Aorta (tissue), 5 donors: ENCODE measurements at regions not wholly inside any gene's neighbourhood (a gene's known extent, or its start where the extent isn't known, plus 50 kb on each side); places are given as distances from the start of the nearest gene placed in this dataset.

Source experiments
- ATAC-seq: fragments of 200-7000 bp; cut with Tn5 transposase; one replicate; pipeline ENCODE4 v1.9.1; 2022; ENCODE audit warnings: moderate library complexity; ENCODE audit not compliant: low FRiP score
- DNase-seq, 2 donors: peaks; one replicate each; pipeline ENCODE4 v3.0.0-alpha.2; 2020
- H3K27ac ChIP-seq, 2 donors: one replicate each; pipeline ENCODE4 v1.5.1; 2013; ENCODE audit warnings: low read length in 2 of 2, mild to moderate bottlenecking in 2 of 2, moderate library complexity in 2 of 2, control low read depth in 1 of 2, inconsistent platforms in 1 of 2, low read depth in 1 of 2
- H3K27me3 ChIP-seq, 2 donors: one replicate each; pipeline ENCODE4 v1.6.1; 2013; ENCODE audit warnings: control low read depth in 1 of 2, low read length in 1 of 2, mild to moderate bottlenecking in 1 of 2, moderate library complexity in 1 of 2; ENCODE audit not compliant: insufficient read depth in 2 of 2, control insufficient read depth in 1 of 2
- H3K36me3 ChIP-seq, 2 donors: one replicate each; pipeline ENCODE4 v1.6.1; 2013; ENCODE audit warnings: control low read depth in 1 of 2, low read length in 1 of 2, mild to moderate bottlenecking in 1 of 2; ENCODE audit not compliant: insufficient read depth in 2 of 2, control insufficient read depth in 1 of 2
- H3K4me1 ChIP-seq, 2 donors: one replicate each; pipeline ENCODE4 v1.6.1; 2013; ENCODE audit warnings: low read length in 2 of 2, control low read depth in 1 of 2, mild to moderate bottlenecking in 1 of 2, moderate library complexity in 1 of 2; ENCODE audit not compliant: insufficient read depth in 2 of 2, control insufficient read depth in 1 of 2
- H3K4me3 ChIP-seq, 2 donors: one replicate each; pipeline ENCODE4 v1.5.1; 2013; ENCODE audit warnings: low read length in 2 of 2, control low read depth in 1 of 2, mild to moderate bottlenecking in 1 of 2
- H3K9me3 ChIP-seq: one replicate; pipeline ENCODE4 v1.6.1; 2013; ENCODE audit warnings: mild to moderate bottlenecking, low read length; ENCODE audit not compliant: control insufficient read depth
- WGBS, 2 donors: extraction: QIAGEN DNeasy Blood & Tissue Kit; methylation state at CpG; one replicate each; pipeline ENCODE4 v1.1.7; 2013; 5-methylcytosine and 5-hydroxymethylcytosine counted together
- intact Hi-C, 2 donors: fragments of 100-400 bp; cut with DNase I; formaldehyde crosslinking; loops; one replicate each; pipeline versions ENCODE4 v1.14.2 to v1.15.0; 2022
- donor health status: healthy with polysubstance abuse.
- donor health status: Bipolar disorder and iron deficiency.
- donor health status: DM: no; HTN: no; CAD: no.
- donor health status: DM: no; HTN: no; CAD: no.
- donor health status: DM: yes; HTN: yes; CAD: no.

DNA sequence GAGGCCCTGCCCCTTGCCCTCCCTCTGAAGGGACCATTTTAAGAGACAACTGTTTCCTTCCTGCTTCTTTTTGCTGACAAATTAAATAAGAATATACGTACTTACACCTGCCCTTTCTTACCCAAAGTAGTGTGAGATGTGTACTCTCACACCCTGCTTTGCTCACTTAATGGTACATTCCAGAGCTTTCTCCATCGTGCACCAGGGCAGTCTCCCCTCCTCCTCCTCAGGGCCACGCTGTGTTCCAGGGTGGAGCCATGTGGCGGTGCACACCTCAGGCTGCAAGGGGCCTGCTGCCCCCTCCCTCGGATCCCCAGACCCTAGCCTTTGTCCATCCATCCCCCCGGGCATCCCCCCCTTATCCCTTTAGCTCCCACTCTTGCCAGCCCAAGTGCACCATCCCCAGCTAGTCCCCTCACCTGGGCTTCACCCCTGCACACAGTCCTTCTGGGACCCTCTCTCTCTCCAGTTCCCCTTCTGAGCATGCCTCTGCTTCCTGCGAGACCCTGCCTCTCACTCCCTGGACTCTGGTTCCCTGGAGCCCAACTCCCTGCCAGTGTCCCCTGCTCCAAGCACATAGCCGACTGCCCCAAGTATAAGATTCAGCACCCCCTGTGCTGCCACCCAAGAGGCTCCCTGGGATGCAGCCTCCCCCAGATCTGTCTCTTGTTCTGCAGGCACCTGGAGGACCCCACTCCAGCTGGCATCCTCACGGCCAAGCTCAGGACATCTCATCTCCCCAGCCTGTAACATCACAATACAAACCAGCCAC, 89.5 kb upstream of the IQSEC1 start:
- Histone ChIP-seq H3K4me3 (no peak overlapping the region), H3K27ac (no peak overlapping the region), H3K36me3 (no peaks in the 10 kb centered on the region), H3K27me3 (no peaks in the 10 kb centered on the region), H3K4me1 (no peaks in the 10 kb centered on the region), H3K9me3 (no peaks in the 10 kb centered on the region)
- DNase-seq = peak in 1 of 2 donors; percentile 49
- WGBS, 2 donors = 69 to 71% methylated on average over 8 to 9 of the region's 9 CpGs
- ATAC-seq = no peak
- intact Hi-C loops = no loop called here

GRCh38 chr3:13161771-13162535, 88.7 kb upstream of the IQSEC1 start:
- ATAC-seq = no peak
- Histone ChIP-seq H3K36me3 (no peaks in the 10 kb centered on the region), H3K9me3 (no peaks in the 10 kb centered on the region), H3K4me3 (no peak overlapping the region), H3K27ac (no peak overlapping the region), H3K27me3 (no peaks in the 10 kb centered on the region), H3K4me1 (no peaks in the 10 kb centered on the region)
- 77 to 82% methylated on average over 18 of the region's 18 CpGs for WGBS, 2 donors
- peak in 1 of 2 donors; percentile 52 for DNase-seq
- intact Hi-C loops = no loop called here

GRCh38 chr3:13161021-13161759, 88.0 kb upstream of the IQSEC1 start:
- H3K36me3 ChIP-seq = no peaks in the 10 kb centered on the region
- 67 to 71% methylated on average over 21 of the region's 21 CpGs for WGBS, 2 donors
- no peaks in the 10 kb centered on the region for H3K4me1 ChIP-seq
- H3K27me3 ChIP-seq = no peaks in the 10 kb centered on the region
- H3K4me3 ChIP-seq = no peak overlapping the region
- peaks cover 2% of the 10 kb centered on the region for H3K9me3 ChIP-seq
- intact Hi-C loops = no loop called here
- DNase-seq (peak in 1 of 2 donors; percentile 50), ATAC-seq (no peak)
- no peak overlapping the region for H3K27ac ChIP-seq

- Histone ChIP-seq H3K9me3 (peaks cover 2% of the 10 kb centered on the region), H3K27ac (no peak overlapping the region)
Measured at GRCh38 chr3:13160619-13161018, 87.4 kb upstream of the IQSEC1 start.

DNA sequence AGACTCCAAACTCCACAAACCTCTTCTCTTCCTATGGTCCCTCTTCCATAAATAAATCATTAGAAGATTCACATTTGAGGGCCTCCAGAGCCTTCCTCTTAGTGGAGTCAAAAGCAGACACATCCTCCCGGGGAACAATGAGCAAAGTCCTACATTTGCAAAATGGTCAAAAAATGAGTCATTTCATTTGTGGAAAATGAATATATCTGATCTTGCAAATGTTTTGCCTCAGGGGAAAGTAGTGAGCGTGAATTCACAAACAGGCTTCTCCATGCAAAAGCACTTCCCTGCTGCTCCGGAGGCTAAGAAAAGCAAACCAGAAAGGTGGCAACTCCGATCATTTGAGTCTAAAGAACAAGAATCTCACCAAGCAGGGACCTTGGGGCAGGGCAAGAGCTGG, 86.7 kb upstream of the IQSEC1 start:
- Histone ChIP-seq H3K27ac (no peak overlapping the region), H3K36me3 (no peaks in the 10 kb centered on the region), H3K9me3 (peaks cover 2% of the 10 kb centered on the region), H3K27me3 (no peaks in the 10 kb centered on the region), H3K4me1 (no peaks in the 10 kb centered on the region), H3K4me3 (no peak overlapping the region)
- DNase-seq (no peak), ATAC-seq (no peak)
- intact Hi-C loops = no loop called here
- 74 to 77% methylated on average over 4 of the region's 4 CpGs for WGBS, 2 donors

More at GRCh38 chr3:13160619-13161018, 87.4 kb upstream of the IQSEC1 start:
- intact Hi-C loops = no loop called here
- Histone ChIP-seq H3K4me3 (no peak overlapping the region), H3K27me3 (no peaks in the 10 kb centered on the region), H3K36me3 (no peaks in the 10 kb centered on the region), H3K4me1 (no peaks in the 10 kb centered on the region)
- ATAC-seq (no peak), DNase-seq (peak in 1 of 2 donors; percentile 45)
- WGBS, 2 donors = 39 to 40% methylated on average over 1 of the region's 1 CpG

- intact Hi-C loops = no loop called here
- WGBS, 2 donors = 83 to 84% methylated on average over 6 of the region's 6 CpGs
- H3K36me3 ChIP-seq = no peaks in the 10 kb centered on the region
- ATAC-seq (no peak), DNase-seq (no peak)
- H3K4me3 ChIP-seq = no peak overlapping the region
- H3K9me3 ChIP-seq = peaks cover 2% of the 10 kb centered on the region
- H3K4me1 ChIP-seq = no peaks in the 10 kb centered on the region
- H3K27me3 ChIP-seq = no peaks in the 10 kb centered on the region
- H3K27ac ChIP-seq = no peak overlapping the region
Measured at GRCh38 chr3:13158871-13159270, 85.6 kb upstream of the IQSEC1 start.

- peaks cover 2% of the 10 kb centered on the region for H3K9me3 ChIP-seq
- DNase-seq (peak in 1 of 2 donors; percentile 25), ATAC-seq (no peak)
- no peak overlapping the region for H3K4me3 ChIP-seq
- no peaks in the 10 kb centered on the region for H3K4me1 ChIP-seq
- H3K36me3 ChIP-seq = no peaks in the 10 kb centered on the region
- intact Hi-C loops = no loop called here
- no peak overlapping the region for H3K27ac ChIP-seq
- H3K27me3 ChIP-seq = no peaks in the 10 kb centered on the region
- 63 to 71% methylated on average over 7 of the region's 7 CpGs for WGBS, 2 donors
Measured at GRCh38 chr3:13158408-13158807, 85.2 kb upstream of the IQSEC1 start.

- intact Hi-C loops = no loop called here
- H3K4me1 ChIP-seq = no peaks in the 10 kb centered on the region
- WGBS, 2 donors = 66 to 75% methylated on average over 8 of the region's 8 CpGs
- H3K4me3 ChIP-seq = no peak overlapping the region
- H3K27me3 ChIP-seq = no peaks in the 10 kb centered on the region
- H3K36me3 ChIP-seq = no peaks in the 10 kb centered on the region
- H3K27ac ChIP-seq = no peak overlapping the region
- peak in 1 of 2 donors; percentile 64 for DNase-seq
- peaks cover 2% of the 10 kb centered on the region for H3K9me3 ChIP-seq
- no peak for ATAC-seq
Measured at GRCh38 chr3:13157986-13158385, 84.8 kb upstream of the IQSEC1 start.
